Upper lobe of right lung (tissue), 1 donor: ENCODE measurements at regions not wholly inside any gene's neighbourhood (a gene's known extent, or its start where the extent isn't known, plus 50 kb on each side); places are given as distances from the start of the nearest gene placed in this dataset.

Experiments used
- ATAC-seq: fragments of 200-7000 bp; cut with Tn5 transposase; one replicate; pipeline ENCODE4 v1.9.1; 2020; ENCODE audit warnings: mild to moderate bottlenecking, moderate library complexity
- DNase-seq: peaks from one replicate; pipeline ENCODE4 v3.0.0-alpha.2; 2020
- H3K27ac ChIP-seq: fragments of 200-600 bp; one replicate; pipeline ENCODE4 v1.8.0; 2022
- H3K27me3 ChIP-seq: fragments of 200-600 bp; one replicate; pipeline ENCODE4 v1.8.0; 2022; ENCODE audit warnings: mild to moderate bottlenecking
- H3K36me3 ChIP-seq: fragments of 200-600 bp; one replicate; pipeline ENCODE4 v1.8.0; 2022
- H3K4me1 ChIP-seq: fragments of 200-600 bp; one replicate; pipeline ENCODE4 v1.8.0; 2022
- H3K4me3 ChIP-seq: fragments of 200-600 bp; one replicate; pipeline ENCODE4 v1.8.0; 2022; ENCODE audit warnings: mild to moderate bottlenecking
- H3K9me3 ChIP-seq: fragments of 200-600 bp; one replicate; pipeline ENCODE4 v1.8.0; 2022
- CTCF ChIP-seq: fragments of 200-600 bp; IDR thresholded peaks from one replicate; pipeline ENCODE4 v1.8.0; 2022; ENCODE audit warnings: antibody characterized with exemption
- intact Hi-C: fragments of 100-400 bp; cut with DNase I; formaldehyde crosslinking; loops from one replicate; pipeline ENCODE4 v1.11.0; 2022
- donor health status: DM: no; HTN: yes; CAD: no; lungs with severe emphysema.

GRCh38 chr4:187887906-187888305, 107.7 kb upstream of the ZFP42 start:
- Histone ChIP-seq H3K9me3 (no peaks in the 10 kb centered on the region), H3K27ac (no peak overlapping the region), H3K36me3 (no peaks in the 10 kb centered on the region), H3K4me3 (no peak overlapping the region), H3K4me1 (no peaks in the 10 kb centered on the region), H3K27me3 (no peaks in the 10 kb centered on the region)
- no peak for DNase-seq
- intact Hi-C loops = no loop called here
- no peak for ATAC-seq
- no peak for TF ChIP-seq CTCF

GRCh38 chr4:187889651-187890050, 105.9 kb upstream of the ZFP42 start:
- ATAC-seq (no peak), DNase-seq (no peak)
- Histone ChIP-seq H3K4me1 (no peaks in the 10 kb centered on the region), H3K27me3 (no peaks in the 10 kb centered on the region), H3K9me3 (no peaks in the 10 kb centered on the region), H3K27ac (no peak overlapping the region), H3K36me3 (no peaks in the 10 kb centered on the region), H3K4me3 (no peak overlapping the region)
- intact Hi-C loops = no loop called here
- TF ChIP-seq CTCF = no peak

GRCh38 chr4:187893418-187893817, 102.2 kb upstream of the ZFP42 start:
- H3K4me1 ChIP-seq = no peaks in the 10 kb centered on the region
- H3K4me3 ChIP-seq = no peak overlapping the region
- TF ChIP-seq CTCF = no peak
- no peaks in the 10 kb centered on the region for H3K36me3 ChIP-seq
- DNase-seq (no peak), ATAC-seq (no peak)
- H3K27me3 ChIP-seq = no peaks in the 10 kb centered on the region
- H3K27ac ChIP-seq = no peak overlapping the region
- H3K9me3 ChIP-seq = no peaks in the 10 kb centered on the region
- intact Hi-C loops = no loop called here

- H3K4me3 ChIP-seq = no peak overlapping the region
- no peaks in the 10 kb centered on the region for H3K36me3 ChIP-seq
- H3K27me3 ChIP-seq = no peaks in the 10 kb centered on the region
- H3K27ac ChIP-seq = no peak overlapping the region
- TF ChIP-seq CTCF = no peak
- H3K9me3 ChIP-seq = no peaks in the 10 kb centered on the region
- intact Hi-C loops = no loop called here
- H3K4me1 ChIP-seq = no peaks in the 10 kb centered on the region
- DNase-seq (no peak), ATAC-seq (no peak)
These were observed 92.5 kb upstream of the ZFP42 start for GRCh38 chr4:187903106-187903505.

GRCh38 chr4:187903700-187904099, 91.9 kb upstream of the ZFP42 start:
- Histone ChIP-seq H3K9me3 (no peaks in the 10 kb centered on the region), H3K27me3 (no peaks in the 10 kb centered on the region), H3K4me3 (no peak overlapping the region), H3K27ac (no peak overlapping the region), H3K36me3 (no peaks in the 10 kb centered on the region), H3K4me1 (no peaks in the 10 kb centered on the region)
- intact Hi-C loops = no loop called here
- TF ChIP-seq CTCF = no peak
- DNase-seq (no peak), ATAC-seq (no peak)

GRCh38 chr4:187908079-187908561, 87.5 kb upstream of the ZFP42 start:
- Histone ChIP-seq H3K9me3 (no peaks in the 10 kb centered on the region), H3K27me3 (no peaks in the 10 kb centered on the region), H3K4me3 (no peak overlapping the region), H3K4me1 (no peaks in the 10 kb centered on the region), H3K27ac (no peak overlapping the region), H3K36me3 (no peaks in the 10 kb centered on the region)
- DNase-seq (no peak), ATAC-seq (no peak)
- no peak for TF ChIP-seq CTCF
- intact Hi-C loops = no loop called here
